K562 (cell line): ENCODE measurements at regions not wholly inside any gene's neighbourhood (a gene's known extent, or its start where the extent isn't known, plus 50 kb on each side); places are given as distances from the start of the nearest gene placed in this dataset.

Experiments used
- SMARCB1 ChIP-seq: IDR thresholded peaks from 2 replicates; pipeline ENCODE4 v1.6.1; 2011; ENCODE audit warnings: improper control_type of control experiment, low read depth; ENCODE audit not compliant: insufficient read length
- TF ChIP-seq, protein P1 (sequence below), 2 experiments: fragments of 450-650 bp; formaldehyde crosslinking in 1 of 2; IDR thresholded peaks; 2 replicates each; pipeline versions ENCODE4 v1.4.0 to v1.6.1; 2014 to 2020; ENCODE audit warnings: mild to moderate bottlenecking in 2 of 2, borderline replicate concordance in 1 of 2, low read depth in 1 of 2
- TF ChIP-seq, protein P2 (sequence below): sonication (generic); formaldehyde crosslinking; IDR thresholded peaks from 2 replicates; pipeline ENCODE4 v1.8.0; 2022; ENCODE audit warnings: mild to moderate bottlenecking, missing genetic modification reagents

DNA sequence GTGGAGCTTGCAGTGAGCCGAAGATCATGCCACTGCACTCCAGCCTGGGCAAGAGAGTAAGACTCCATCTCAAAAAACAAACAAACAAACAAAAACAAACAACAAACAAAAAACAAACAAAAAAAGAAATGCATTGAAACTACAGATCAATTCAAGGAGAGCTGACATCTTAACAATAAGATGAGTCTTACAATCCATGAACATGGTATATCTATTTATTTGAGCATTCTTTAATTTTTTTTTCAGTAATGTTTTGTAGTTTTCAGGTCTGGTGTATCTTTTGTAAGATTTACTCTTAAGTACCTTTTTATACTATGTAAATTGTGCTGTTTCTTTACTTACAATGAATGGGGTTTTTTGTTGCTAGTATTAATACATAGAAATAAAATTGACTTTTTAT lies 140.1 kb upstream of the DAPK1 start (continued):
- TF ChIP-seq, protein P1, sequence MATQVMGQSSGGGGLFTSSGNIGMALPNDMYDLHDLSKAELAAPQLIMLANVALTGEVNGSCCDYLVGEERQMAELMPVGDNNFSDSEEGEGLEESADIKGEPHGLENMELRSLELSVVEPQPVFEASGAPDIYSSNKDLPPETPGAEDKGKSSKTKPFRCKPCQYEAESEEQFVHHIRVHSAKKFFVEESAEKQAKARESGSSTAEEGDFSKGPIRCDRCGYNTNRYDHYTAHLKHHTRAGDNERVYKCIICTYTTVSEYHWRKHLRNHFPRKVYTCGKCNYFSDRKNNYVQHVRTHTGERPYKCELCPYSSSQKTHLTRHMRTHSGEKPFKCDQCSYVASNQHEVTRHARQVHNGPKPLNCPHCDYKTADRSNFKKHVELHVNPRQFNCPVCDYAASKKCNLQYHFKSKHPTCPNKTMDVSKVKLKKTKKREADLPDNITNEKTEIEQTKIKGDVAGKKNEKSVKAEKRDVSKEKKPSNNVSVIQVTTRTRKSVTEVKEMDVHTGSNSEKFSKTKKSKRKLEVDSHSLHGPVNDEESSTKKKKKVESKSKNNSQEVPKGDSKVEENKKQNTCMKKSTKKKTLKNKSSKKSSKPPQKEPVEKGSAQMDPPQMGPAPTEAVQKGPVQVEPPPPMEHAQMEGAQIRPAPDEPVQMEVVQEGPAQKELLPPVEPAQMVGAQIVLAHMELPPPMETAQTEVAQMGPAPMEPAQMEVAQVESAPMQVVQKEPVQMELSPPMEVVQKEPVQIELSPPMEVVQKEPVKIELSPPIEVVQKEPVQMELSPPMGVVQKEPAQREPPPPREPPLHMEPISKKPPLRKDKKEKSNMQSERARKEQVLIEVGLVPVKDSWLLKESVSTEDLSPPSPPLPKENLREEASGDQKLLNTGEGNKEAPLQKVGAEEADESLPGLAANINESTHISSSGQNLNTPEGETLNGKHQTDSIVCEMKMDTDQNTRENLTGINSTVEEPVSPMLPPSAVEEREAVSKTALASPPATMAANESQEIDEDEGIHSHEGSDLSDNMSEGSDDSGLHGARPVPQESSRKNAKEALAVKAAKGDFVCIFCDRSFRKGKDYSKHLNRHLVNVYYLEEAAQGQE (IDR thresholded peaks at IDR 0.05; ENCODE audit: borderline replicate concordance) = no peak
- TF ChIP-seq, protein P1 (CRISPR knock-in tag; IDR thresholded peaks at IDR 0.05; ENCODE audit: low read depth) = no peak
- TF ChIP-seq, protein P2, sequence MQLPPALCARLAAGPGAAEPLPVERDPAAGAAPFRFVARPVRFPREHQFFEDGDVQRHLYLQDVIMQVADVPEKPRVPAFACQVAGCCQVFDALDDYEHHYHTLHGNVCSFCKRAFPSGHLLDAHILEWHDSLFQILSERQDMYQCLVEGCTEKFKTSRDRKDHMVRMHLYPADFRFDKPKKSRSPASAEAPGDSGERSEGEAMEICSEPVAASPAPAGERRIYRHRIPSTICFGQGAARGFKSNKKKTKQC (CRISPR knock-in tag) = no peak
- no peak for TF ChIP-seq SMARCB1
